ENCODE measurements at regions not wholly inside any gene's neighbourhood (a gene's known extent, or its start where the extent isn't known, plus 50 kb on each side); places are given as distances from the start of the nearest gene placed in this dataset.
"Not testable (repeated sequence)": the region's sequence is repeated elsewhere in the genome, so short reads cannot be mapped to it uniquely, and the experiment has no call there.

GRCh38 chr6:166846446-166847142, 109.8 kb downstream of the RNASET2 start:
- DNase-seq (ENCODE audit: low read depth in 2 of 2) = not testable (repeated sequence)

DNA sequence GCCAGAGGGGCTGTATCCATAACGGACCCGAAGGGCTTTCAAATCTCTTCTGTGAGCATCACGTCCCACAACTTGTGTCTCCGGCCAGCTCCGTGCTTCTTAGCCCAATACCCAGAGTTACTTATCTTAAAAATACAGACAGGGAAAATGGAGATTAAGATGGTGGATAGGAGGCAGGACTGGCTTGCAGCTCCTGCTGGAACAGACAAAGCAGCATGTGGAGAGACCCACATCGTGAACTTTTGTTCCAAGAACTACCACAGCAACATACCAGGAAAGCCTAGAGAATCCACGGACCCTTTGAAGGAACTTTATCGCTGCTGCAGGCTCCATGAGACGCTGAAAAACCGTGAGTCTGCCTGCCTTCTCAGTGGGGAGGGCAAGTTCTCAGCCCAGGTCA, 113.7 kb downstream of the RNASET2 start:
- DNase-seq (ENCODE audit: low read depth in 2 of 2) = no peak

DNA sequence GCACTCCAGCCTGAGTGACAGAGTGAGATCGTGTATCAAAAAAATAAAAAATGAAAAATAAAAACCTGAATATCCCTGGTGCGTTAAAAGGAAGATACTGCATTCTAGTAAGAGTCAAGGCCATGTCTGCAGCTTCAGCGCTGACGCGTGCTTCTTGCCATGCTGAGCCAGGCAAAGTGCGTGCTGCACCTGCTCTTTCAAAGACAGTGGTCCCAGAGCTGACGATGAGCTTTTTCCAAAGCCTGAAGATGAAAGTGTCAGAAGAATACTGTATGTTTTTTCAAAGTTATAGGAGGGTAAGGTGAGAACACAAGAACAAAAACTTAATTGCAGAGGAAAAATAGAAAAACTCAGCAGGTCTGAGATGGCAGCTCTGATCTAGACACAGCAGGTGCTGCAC, 115.1 kb downstream of the RNASET2 start:
- DNase-seq (ENCODE audit: low read depth in 2 of 2) = no peak

GRCh38 chr6:166839569-166839968, 116.8 kb downstream of the RNASET2 start:
- no peak for DNase-seq (ENCODE audit: low read depth in 2 of 2)

GRCh38 chr6:166838987-166839386, 117.4 kb downstream of the RNASET2 start:
- DNase-seq (ENCODE audit: low read depth in 2 of 2) = no peak

DNA sequence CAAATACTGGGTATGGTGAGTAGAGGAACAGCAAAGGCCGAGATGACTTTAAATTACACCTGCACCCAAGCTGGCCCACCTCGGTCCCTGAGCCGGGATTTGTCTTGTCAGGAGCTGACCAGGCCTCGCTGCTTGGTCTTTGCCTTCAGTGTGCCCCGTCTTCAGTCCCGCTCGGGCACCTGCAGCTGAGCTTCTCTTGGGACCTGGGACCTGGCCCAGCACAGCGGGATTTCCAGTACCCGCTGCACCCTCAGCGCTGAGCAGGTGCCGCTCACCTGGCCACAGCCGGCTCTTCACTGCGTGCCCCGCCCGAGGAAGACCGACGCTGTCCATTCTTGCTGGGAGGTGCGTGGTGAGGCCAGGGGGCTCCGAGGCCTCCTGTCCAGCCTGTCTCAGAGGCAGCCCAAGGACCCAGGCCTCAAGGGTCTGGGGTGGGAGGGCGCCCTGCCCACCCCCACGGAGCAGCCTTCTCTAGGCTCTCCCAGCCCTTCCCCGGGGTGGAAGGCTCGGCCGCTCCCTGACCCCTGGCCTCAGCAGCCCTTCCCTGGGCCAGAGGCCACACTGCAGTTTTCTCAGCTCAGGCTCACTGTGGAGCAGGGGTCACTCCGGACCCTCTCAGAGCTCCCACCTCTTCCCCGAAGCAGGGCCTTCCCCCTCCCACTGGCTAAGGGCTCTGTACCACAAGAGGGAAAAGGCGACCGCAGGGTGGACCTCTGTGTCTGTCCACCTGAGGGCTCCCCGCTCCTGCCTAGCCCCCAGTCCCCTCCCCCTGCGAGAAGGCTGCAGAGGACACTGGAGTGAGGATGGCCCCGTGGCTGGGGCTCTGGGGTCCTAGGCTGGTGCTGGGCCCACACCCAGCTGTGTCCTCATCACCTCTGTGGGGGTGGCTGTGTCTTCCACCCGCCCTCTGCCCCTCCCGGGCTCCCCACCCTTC, 119.3 kb downstream of the RNASET2 start:
- DNase-seq (ENCODE audit: low read depth in 2 of 2) = no peak

DNA sequence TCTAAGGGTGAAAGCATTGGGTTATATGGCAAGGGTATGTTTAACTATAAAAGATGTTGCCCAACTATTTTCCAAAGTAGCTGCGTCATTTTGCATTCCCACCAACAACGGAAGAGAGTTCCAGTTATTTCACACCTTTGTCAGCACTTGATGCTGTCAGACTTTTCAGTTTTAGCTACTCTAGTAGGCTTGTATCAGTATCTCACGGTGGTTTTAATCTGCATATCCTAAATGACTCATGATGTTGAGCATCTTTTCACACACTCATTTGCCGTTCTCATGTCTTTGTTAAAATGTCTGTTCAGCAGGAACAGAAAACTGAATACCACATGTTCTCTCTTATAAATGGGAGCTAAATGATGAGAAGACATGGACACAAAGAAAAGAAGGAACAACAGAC, 122.3 kb downstream of the RNASET2 start:
- DNase-seq (ENCODE audit: low read depth in 2 of 2) = no peak

DNA sequence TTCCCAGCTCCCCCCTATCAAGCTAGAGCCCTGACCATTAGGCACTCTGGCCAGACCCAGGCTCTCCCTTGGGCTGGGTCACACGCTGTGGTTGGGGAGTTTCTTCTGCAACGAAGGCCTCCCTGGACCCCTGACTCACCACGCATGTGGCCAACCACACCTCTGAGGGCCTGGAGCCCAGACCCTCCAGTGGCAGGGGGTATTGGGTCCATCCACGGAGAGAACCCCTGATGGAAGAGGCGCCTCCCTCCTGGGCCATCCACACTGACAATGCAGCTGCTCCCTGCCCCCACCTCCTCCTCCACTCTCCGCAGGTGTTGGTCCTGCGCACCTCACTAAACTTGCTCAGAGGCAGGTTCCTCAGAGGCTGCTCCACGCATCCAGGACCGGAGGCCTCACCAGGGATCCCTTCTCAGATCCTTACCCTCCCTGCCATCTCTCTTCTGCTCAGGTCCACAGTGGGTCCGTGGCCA, 125.4 kb downstream of the RNASET2 start:
- no peak for DNase-seq (ENCODE audit: low read depth in 2 of 2)

DNA sequence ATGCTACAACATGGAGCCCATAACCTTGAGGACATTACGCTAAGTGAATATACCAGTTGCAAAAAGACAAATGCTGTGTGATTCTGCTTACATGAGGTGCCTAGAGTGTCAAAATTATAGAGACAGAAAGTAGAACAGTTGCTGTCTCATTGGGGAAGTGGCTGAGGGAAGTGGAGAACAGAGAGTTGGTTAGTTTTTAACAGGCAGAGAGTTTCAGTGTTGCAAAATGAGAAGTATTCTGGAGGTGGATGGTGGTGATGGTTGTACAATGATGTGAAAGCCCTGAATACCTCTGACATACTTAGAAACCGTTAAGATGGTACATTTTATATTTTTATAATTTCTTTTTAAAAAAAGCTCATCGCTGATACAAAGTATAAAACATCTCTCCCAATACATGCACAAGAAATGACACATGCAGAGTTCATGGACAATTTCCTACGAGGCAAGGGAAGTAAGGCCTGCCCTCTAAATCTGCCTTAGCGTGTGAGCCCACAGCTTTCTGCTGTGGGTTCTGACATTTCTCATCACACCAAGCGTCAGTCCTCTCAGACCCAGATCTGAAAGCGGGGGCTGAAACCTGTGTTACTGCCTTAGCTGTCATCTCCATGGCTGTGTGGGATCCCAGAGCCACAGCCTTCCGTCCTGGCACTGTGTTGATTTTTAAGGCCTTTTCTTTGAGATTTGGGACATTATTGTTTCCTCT, 126.0 kb downstream of the RNASET2 start:
- no peak for DNase-seq (ENCODE audit: low read depth in 2 of 2)

- no peak for DNase-seq (ENCODE audit: low read depth in 2 of 2)
Measured at GRCh38 chr6:166826264-166826663, 130.1 kb downstream of the RNASET2 start.

DNA sequence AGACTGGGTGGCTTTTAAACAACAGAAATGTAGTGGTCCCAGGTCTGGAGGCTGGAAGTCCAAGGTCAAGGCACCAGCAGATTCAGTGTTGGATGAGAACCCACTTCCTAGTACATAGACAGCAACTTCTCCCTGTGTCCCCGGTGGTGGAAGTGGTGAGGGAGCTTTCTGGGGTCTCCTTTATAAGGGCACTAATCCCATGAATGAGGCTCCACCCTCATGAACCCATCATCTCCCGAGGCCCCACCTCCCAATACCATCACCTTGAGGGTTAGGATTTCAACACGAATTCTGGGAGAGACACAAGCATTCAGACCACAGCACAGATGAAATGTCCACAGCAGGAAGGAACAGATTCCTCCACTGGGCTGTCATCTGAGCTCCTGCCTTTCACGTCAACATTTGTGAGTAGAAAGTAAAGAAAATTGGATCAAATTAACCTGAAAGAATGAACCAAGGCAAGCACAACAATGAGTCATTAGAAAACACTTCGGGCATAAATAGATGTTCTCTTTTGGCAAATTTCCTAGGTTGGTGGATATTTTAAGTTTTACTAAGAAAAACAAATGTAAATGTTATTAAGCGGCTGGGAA, 130.7 kb downstream of the RNASET2 start:
- no peak for DNase-seq (ENCODE audit: low read depth in 2 of 2)

- DNase-seq (ENCODE audit: low read depth in 2 of 2) = no peak
Measured at GRCh38 chr6:166824880-166825250, 131.5 kb downstream of the RNASET2 start.

DNA sequence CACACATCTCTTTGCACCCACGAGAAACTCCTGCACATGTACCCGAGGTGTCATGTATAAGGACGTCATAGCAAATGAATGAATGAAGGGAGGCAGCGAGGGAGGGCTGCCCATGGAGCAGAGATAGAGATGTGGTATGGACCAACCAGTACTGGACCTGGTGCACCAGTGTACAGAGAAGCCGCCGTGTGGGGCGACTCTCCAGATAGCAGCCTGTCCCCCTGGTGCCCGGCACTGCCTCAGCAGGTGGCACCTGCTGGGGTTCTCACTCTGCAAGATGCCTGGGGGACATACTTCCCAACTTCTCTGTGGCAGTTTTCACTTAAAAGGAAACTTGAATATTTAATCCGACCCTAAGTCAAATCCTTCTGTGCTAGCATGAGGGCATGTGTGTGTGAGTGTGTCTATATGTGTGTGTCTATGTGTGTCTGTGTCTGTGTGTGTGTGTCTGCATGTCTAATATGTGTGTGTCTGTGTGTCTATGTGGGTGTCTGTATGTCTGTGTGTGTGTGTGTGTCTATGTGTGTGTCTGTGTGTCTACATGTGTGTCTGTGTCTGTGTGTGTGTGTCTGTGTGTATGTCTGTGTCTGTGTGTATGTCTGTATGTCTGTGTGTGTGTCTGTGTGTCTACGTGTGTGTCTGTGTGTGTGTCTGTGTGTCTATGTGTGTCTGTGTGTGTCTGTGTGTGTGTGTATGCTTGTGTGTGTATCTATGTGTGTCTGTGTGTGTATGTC, 132.0 kb downstream of the RNASET2 start:
- no peak for DNase-seq (ENCODE audit: low read depth in 2 of 2)

GRCh38 chr6:166822609-166823008, 133.7 kb downstream of the RNASET2 start:
- DNase-seq (ENCODE audit: low read depth in 2 of 2) = no peak

DNA sequence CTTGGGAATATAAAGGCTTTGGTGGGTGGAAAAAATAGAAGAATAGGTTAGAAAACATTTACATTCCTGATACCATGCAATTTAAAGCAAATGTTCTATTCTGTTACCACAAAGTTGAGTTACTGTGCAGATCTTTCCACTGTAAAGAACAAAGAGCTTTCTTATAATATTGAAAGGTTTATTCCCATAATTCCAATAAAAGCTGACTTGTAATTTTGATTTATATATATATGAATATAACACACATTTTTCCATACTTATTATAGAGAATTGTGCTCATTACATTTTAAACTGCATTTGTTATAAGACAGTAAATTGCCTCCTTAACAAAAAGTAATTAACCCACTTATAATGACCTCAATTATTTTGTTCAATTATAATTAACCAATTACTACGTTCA, 135.9 kb downstream of the RNASET2 start:
- DNase-seq (ENCODE audit: low read depth in 2 of 2) = no peak

GRCh38 chr6:166820070-166820469, 136.3 kb downstream of the RNASET2 start:
- no peak for DNase-seq (ENCODE audit: low read depth in 2 of 2)

DNA sequence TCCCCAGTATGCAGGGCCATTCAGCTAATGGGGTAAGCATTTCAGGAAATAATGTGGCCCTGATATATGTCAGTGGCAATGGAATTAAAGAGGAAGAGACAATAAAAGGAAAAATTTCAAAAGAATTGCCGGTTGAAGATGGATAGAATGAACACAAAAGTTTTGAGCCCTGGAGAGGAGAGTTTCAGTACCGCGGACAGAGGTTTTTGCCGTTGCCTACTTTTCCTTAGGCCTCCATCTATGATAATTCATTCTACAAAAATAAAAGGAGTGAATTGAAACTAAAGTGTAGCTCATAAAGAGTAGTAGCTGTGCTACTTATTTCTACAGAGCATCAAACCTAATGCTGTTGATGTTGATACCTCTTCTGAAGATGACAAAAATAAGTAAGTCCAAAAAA, 140.7 kb downstream of the RNASET2 start:
- peak; percentile 15 to 23 for DNase-seq (ENCODE audit: low read depth in 2 of 2)

- DNase-seq (ENCODE audit: low read depth in 2 of 2) = no peak
Measured at GRCh38 chr6:166814390-166814789, 142.0 kb downstream of the RNASET2 start.

GRCh38 chr6:166813461-166813860, 142.9 kb downstream of the RNASET2 start:
- DNase-seq (ENCODE audit: low read depth in 2 of 2) = no peak

- DNase-seq (ENCODE audit: low read depth in 2 of 2) = no peak
Measured at GRCh38 chr6:166810864-166811263, 145.5 kb downstream of the RNASET2 start.

GRCh38 chr6:166809721-166810120, 146.6 kb downstream of the RNASET2 start:
- DNase-seq (ENCODE audit: low read depth in 2 of 2) = no peak

All from lung microvascular endothelial cell (primary cell).